Thyroid gland (tissue), 4 donors: ENCODE measurements at regions not wholly inside any gene's neighbourhood (a gene's known extent, or its start where the extent isn't known, plus 50 kb on each side); places are given as distances from the start of the nearest gene placed in this dataset.

Experiments used
- DNase-seq, 2 donors: peaks; one replicate each; pipeline ENCODE4 v3.0.0-alpha.2; 2019
- H3K27ac ChIP-seq, 3 donors: fragments of 200-600 bp; sonication (generic); 1 replicate in 2 of 3; 2 replicates in 1 of 3; pipeline ENCODE4 v1.5.1; 2016 to 2019; ENCODE audit warnings: mild to moderate bottlenecking in 1 of 3, moderate library complexity in 1 of 3
- H3K27me3 ChIP-seq: fragments of 200-600 bp; sonication (generic); one replicate; pipeline ENCODE4 v1.5.1; 2019
- H3K36me3 ChIP-seq, 2 donors: fragments of 200-600 bp; sonication (generic); one replicate each; pipeline ENCODE4 v1.5.1; 2016 to 2019
- H3K4me1 ChIP-seq, 2 donors: fragments of 200-600 bp; sonication (generic); one replicate each; pipeline ENCODE4 v1.5.1; 2017 to 2019
- H3K4me3 ChIP-seq, 3 donors: fragments of 200-600 bp; sonication (generic); replicated peaks in 1 of 3; 1 replicate in 2 of 3; 2 replicates in 1 of 3; pipeline ENCODE4 v1.5.1; 2016; ENCODE audit warnings: mild to moderate bottlenecking in 1 of 3
- H3K9me3 ChIP-seq: fragments of 200-600 bp; sonication (generic); one replicate; pipeline ENCODE4 v1.5.1; 2017
- POLR2A ChIP-seq, 2 donors: fragments of 450-650 bp; IDR thresholded peaks; one replicate each; pipeline ENCODE4 v1.6.1; 2017; ENCODE audit warnings: antibody characterized with exemption in 2 of 2, mild to moderate bottlenecking in 2 of 2, moderate library complexity in 1 of 2
- WGBS, 2 donors: methylation state at CpG; one replicate each; pipeline ENCODE4 v1.1.5; 2017; 5-methylcytosine and 5-hydroxymethylcytosine counted together
- intact Hi-C: fragments of 100-400 bp; cut with DNase I; formaldehyde crosslinking; loops from one replicate; pipeline ENCODE4 v1.15.1; 2023
- TF ChIP-seq, protein P1 (sequence below), 6 experiments: fragments of 200-600 bp in 3 of 6; fragments of 450-650 bp in 3 of 6; sonication (generic) in 3 of 6; IDR thresholded peaks; one replicate each; pipeline ENCODE4 v1.5.1; 2016 to 2019; ENCODE audit warnings: antibody characterized with exemption in 6 of 6, mild to moderate bottlenecking in 2 of 6, inconsistent platforms in 1 of 6, moderate library complexity in 1 of 6

GRCh38 chr2:188892636-188893035 lies 81.5 kb upstream of the COL3A1 start:
- H3K36me3 ChIP-seq, result no peaks in the 10 kb centered on the region
- DNase-seq, result no peak
- intact Hi-C loops, result no loop called here
- H3K27ac ChIP-seq, result no peak overlapping the region
- no peaks in the 10 kb centered on the region for H3K27me3 ChIP-seq
- H3K4me3 ChIP-seq, result no peak overlapping the region
- TF ChIP-seq POLR2A (IDR thresholded peaks at IDR 0.05), result no peak
- TF ChIP-seq, protein P1, sequence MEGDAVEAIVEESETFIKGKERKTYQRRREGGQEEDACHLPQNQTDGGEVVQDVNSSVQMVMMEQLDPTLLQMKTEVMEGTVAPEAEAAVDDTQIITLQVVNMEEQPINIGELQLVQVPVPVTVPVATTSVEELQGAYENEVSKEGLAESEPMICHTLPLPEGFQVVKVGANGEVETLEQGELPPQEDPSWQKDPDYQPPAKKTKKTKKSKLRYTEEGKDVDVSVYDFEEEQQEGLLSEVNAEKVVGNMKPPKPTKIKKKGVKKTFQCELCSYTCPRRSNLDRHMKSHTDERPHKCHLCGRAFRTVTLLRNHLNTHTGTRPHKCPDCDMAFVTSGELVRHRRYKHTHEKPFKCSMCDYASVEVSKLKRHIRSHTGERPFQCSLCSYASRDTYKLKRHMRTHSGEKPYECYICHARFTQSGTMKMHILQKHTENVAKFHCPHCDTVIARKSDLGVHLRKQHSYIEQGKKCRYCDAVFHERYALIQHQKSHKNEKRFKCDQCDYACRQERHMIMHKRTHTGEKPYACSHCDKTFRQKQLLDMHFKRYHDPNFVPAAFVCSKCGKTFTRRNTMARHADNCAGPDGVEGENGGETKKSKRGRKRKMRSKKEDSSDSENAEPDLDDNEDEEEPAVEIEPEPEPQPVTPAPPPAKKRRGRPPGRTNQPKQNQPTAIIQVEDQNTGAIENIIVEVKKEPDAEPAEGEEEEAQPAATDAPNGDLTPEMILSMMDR (IDR thresholded peaks at IDR 0.05), result no peak
- 74 to 76% methylated on average over 1 of the region's 1 CpG for WGBS, 2 donors
- no peaks in the 10 kb centered on the region for H3K9me3 ChIP-seq
- peaks cover 4 to 12% of the 10 kb centered on the region in 2 donors for H3K4me1 ChIP-seq

GRCh38 chr2:188893972-188894371 lies 80.2 kb upstream of the COL3A1 start:
- intact Hi-C loops, result no loop called here
- no peak for DNase-seq
- Histone ChIP-seq H3K27ac (no peak overlapping the region), H3K9me3 (no peaks in the 10 kb centered on the region), H3K4me3 (no peak overlapping the region), H3K27me3 (no peaks in the 10 kb centered on the region), H3K4me1 (peaks cover 13 to 16% of the 10 kb centered on the region in 2 donors), H3K36me3 (no peaks in the 10 kb centered on the region)
- TF ChIP-seq, protein P1 (IDR thresholded peaks at IDR 0.05), result no peak
- TF ChIP-seq POLR2A (IDR thresholded peaks at IDR 0.05), result no peak
- 36 to 56% methylated on average over 2 of the region's 2 CpGs for WGBS, 2 donors

DNA sequence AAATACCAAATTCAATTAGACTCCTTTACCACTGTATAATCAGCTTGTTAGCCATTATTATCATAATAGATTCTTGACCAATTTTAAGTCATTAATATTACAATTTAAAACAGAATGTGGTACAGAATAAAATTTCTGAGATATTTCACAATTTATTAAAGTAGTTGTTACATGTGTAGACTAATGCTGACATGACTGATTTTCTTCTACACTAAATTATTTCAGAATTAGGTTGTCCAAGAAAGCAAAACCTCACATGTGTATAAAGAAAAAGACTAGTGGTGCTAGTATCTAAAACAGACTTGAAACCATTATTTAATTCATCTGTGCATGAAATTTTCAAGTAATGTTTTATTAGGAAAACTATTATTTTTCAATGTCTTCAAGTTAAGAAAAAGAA lies 79.2 kb upstream of the COL3A1 start:
- H3K4me1 ChIP-seq, result peaks cover 13 to 16% of the 10 kb centered on the region in 2 donors
- H3K27me3 ChIP-seq, result no peaks in the 10 kb centered on the region
- no peak for DNase-seq
- H3K36me3 ChIP-seq, result no peaks in the 10 kb centered on the region
- no peak overlapping the region for H3K27ac ChIP-seq
- TF ChIP-seq, protein P1 (IDR thresholded peaks at IDR 0.05), result no peak
- no peak for TF ChIP-seq POLR2A (IDR thresholded peaks at IDR 0.05)
- H3K4me3 ChIP-seq, result no peak overlapping the region
- intact Hi-C loops, result no loop called here
- no peaks in the 10 kb centered on the region for H3K9me3 ChIP-seq

GRCh38 chr2:188897096-188897495 lies 77.1 kb upstream of the COL3A1 start:
- Histone ChIP-seq H3K4me1 (peaks cover 13 to 16% of the 10 kb centered on the region in 2 donors), H3K9me3 (no peaks in the 10 kb centered on the region), H3K27me3 (no peaks in the 10 kb centered on the region), H3K4me3 (no peak overlapping the region), H3K27ac (peak overlapping the region; percentile 51 to 71 (median 65)), H3K36me3 (no peaks in the 10 kb centered on the region)
- WGBS, 2 donors, result 12 to 20% methylated on average over 3 of the region's 3 CpGs
- intact Hi-C loops, result no loop called here
- DNase-seq, result peak; percentile 63 to 71
- no peak for TF ChIP-seq POLR2A (IDR thresholded peaks at IDR 0.05)
- TF ChIP-seq, protein P1 (IDR thresholded peaks at IDR 0.05), result no peak

DNA sequence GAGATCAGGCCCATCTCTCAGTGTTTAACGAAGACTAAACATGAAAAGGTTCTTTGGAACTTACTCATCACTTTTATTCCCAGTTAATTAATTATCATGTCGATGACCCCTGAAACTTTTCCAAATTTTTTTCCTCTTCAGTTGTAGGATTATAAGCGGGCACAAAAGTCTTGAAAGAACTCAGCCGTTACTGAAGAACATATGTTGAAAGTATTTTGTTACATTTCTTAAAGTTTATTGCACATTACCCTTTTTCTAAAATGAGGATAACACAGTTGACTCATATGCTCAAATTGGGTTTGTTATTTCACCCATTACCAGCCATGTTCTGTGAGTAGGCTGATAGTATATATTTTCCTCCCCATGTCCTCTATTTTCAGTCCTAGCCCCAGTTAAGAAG lies 75.9 kb upstream of the COL3A1 start:
- intact Hi-C loops, result no loop called here
- Histone ChIP-seq H3K4me3 (no peak overlapping the region), H3K27me3 (no peaks in the 10 kb centered on the region), H3K36me3 (no peaks in the 10 kb centered on the region), H3K9me3 (no peaks in the 10 kb centered on the region), H3K27ac (peak overlapping the region in 2 of 3 donors; percentile 51 to 71), H3K4me1 (peaks cover 13 to 16% of the 10 kb centered on the region in 2 donors)
- no peak for TF ChIP-seq POLR2A (IDR thresholded peaks at IDR 0.05)
- TF ChIP-seq, protein P1 (IDR thresholded peaks at IDR 0.05), result no peak
- no peak for DNase-seq
- WGBS, 2 donors, result 80 to 82% methylated on average over 4 of the region's 4 CpGs
